ENCODE measurements at regions not wholly inside any gene's neighbourhood (a gene's known extent, or its start where the extent isn't known, plus 50 kb on each side); places are given as distances from the start of the nearest gene placed in this dataset.
"Not testable (repeated sequence)": the region's sequence is repeated elsewhere in the genome, so short reads cannot be mapped to it uniquely, and the experiment has no call there.

- no peak for DNase-seq
These were observed 59.8 kb upstream of the C5orf63 start for GRCh38 chr5:127133071-127133470.

- DNase-seq: no peak
These were observed 63.6 kb upstream of the C5orf63 start for GRCh38 chr5:127136908-127137307.

- no peak for DNase-seq
These were observed 70.4 kb upstream of the C5orf63 start for GRCh38 chr5:127143722-127144121.

GRCh38 chr5:127153031-127153430 is 79.7 kb upstream of the C5orf63 start:
- DNase-seq: no peak

GRCh38 chr5:127153521-127153920 is 80.2 kb upstream of the C5orf63 start:
- DNase-seq: no peak

GRCh38 chr5:127163750-127164149 is 90.4 kb upstream of the C5orf63 start:
- no peak for DNase-seq

GRCh38 chr5:127170918-127171600 is 97.8 kb upstream of the C5orf63 start:
- DNase-seq: no peak

- DNase-seq: no peak
These were observed 103.5 kb upstream of the C5orf63 start for GRCh38 chr5:127176769-127177168.

GRCh38 chr5:127182631-127183030 is 108.0 kb upstream of the MEGF10 start:
- not testable (repeated sequence) for DNase-seq

GRCh38 chr5:127183332-127183731 is 107.3 kb upstream of the MEGF10 start:
- DNase-seq: no peak

GRCh38 chr5:127184851-127185250 is 105.7 kb upstream of the MEGF10 start:
- no peak for DNase-seq

GRCh38 chr5:127186657-127187056 is 103.9 kb upstream of the MEGF10 start:
- no peak for DNase-seq

GRCh38 chr5:127187706-127188105 is 102.9 kb upstream of the MEGF10 start:
- DNase-seq: no peak

- DNase-seq: no peak
These were observed 98.4 kb upstream of the MEGF10 start for GRCh38 chr5:127192150-127192549.

GRCh38 chr5:127192836-127193338 is 97.7 kb upstream of the MEGF10 start:
- DNase-seq: no peak

- no peak for DNase-seq
These were observed 94.6 kb upstream of the MEGF10 start for GRCh38 chr5:127196042-127196441.

GRCh38 chr5:127197402-127198167 is 93.0 kb upstream of the MEGF10 start:
- DNase-seq: not testable (repeated sequence)

- not testable (repeated sequence) for DNase-seq
These were observed 87.9 kb upstream of the MEGF10 start for GRCh38 chr5:127202738-127203137.

- DNase-seq: no peak
These were observed 86.8 kb upstream of the MEGF10 start for GRCh38 chr5:127203818-127204217.

- DNase-seq: no peak
These were observed 85.4 kb upstream of the MEGF10 start for GRCh38 chr5:127205147-127205546.

GRCh38 chr5:127206320-127207113 is 84.1 kb upstream of the MEGF10 start:
- DNase-seq: no peak

GRCh38 chr5:127210042-127210441 is 80.6 kb upstream of the MEGF10 start:
- DNase-seq: no peak

GRCh38 chr5:127213231-127213630 is 77.4 kb upstream of the MEGF10 start:
- no peak for DNase-seq
